GM19395 (cell line): ENCODE measurements at regions not wholly inside any gene's neighbourhood (a gene's known extent, or its start where the extent isn't known, plus 50 kb on each side); places are given as distances from the start of the nearest gene placed in this dataset.
"Not testable (repeated sequence)": the region's sequence is repeated elsewhere in the genome, so short reads cannot be mapped to it uniquely, and the experiment has no call there.

ENCODE experiments used
- ATAC-seq: cut with Tn5 transposase; IDR thresholded peaks from one replicate; pipeline ENCODE4 v1.9.1; 2021; ENCODE audit warnings: mild to moderate bottlenecking, moderate library complexity; ENCODE audit not compliant: unreplicated experiment

DNA sequence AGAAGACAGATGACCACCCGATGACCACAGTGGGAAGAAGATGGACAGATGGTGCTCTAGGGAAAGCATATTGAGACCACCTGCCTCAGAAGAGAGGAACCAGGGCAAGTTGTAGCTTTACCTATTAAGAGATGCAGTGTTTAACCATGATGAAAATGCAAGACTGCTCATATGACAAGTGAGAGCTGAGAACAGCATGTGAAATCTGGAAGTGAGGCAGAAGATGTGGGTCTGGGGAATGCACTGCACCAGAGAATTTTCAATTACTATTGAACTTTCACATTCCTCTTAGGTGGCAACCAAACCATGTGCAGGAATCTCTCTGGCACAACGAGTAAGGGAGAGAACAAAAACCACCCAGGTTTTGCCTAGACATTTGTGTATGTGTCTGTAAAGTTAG is 184.8 kb upstream of the CRIM1 start:
- ATAC-seq = peak; percentile 43

- no peak for ATAC-seq
Observed at GRCh38 chr2:36169843-36170242, 185.7 kb upstream of the CRIM1 start.

GRCh38 chr2:36168115-36168514 is 187.5 kb upstream of the CRIM1 start:
- no peak for ATAC-seq

GRCh38 chr2:36165132-36165531 is 190.4 kb upstream of the CRIM1 start:
- ATAC-seq = peak; percentile 60

GRCh38 chr2:36163520-36164254 is 191.9 kb upstream of the CRIM1 start:
- ATAC-seq = no peak

GRCh38 chr2:36157093-36157492 is 198.5 kb upstream of the CRIM1 start:
- ATAC-seq = not testable (repeated sequence)

- peak; percentile 96 for ATAC-seq
Observed at GRCh38 chr2:36147670-36148390, 207.7 kb upstream of the CRIM1 start.

DNA sequence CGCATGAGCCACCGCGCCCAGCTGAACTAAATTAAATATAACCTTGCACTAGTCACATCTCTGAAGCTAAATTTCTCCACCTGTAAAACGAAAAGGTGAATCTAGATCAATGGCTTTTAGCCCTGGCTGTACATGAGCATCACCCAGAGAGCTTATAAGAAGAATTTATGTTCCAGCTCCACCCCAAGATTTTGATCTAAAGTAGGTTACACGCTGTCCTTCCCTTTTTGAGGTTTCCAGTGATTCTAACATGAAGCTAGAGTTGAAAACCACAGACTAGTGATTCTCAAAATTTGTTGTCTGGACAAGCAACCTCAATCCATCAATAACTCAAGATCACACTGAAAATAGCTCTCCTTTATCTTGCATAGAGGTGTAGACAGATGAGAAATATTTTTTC is 208.8 kb upstream of the CRIM1 start:
- no peak for ATAC-seq

GRCh38 chr2:36140391-36140790 is 215.2 kb upstream of the CRIM1 start:
- ATAC-seq = no peak

DNA sequence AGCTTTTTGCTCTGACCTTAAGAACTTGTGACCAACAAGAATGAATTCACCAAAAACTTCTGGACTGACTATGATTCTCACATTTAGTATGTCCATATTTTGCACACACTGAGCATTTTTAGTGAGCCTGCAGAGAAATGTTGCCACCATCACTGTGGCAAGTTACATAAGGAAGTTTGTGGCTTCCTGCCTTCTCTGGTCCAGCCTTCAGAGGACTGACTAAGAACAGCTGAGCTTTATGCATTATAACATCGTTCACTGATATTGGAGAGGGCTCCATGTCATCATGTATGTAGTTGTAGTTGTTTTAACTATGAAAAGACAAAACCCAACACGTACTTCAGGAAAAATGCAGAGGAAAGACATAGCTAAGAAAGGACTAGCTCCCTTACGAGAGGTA is 218.0 kb upstream of the CRIM1 start:
- ATAC-seq = no peak

DNA sequence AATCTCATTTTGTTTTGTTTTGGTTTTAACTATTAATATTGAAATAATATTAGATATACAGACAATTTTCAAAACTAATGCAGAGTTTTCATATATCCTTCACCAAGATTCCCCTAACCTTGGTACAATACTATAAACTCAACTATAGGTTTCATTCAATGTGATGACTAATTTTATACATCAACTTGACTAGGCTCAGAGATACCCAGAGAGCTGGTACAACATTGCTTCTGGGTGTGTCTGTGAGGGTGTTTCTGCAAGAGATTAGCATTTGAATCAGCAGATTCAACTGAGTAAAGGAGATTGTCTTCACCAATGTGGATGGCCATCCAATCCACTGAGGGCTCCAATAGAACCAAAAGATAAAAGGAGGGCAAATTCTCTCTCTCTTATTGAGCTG is 221.3 kb upstream of the CRIM1 start:
- ATAC-seq = no peak

DNA sequence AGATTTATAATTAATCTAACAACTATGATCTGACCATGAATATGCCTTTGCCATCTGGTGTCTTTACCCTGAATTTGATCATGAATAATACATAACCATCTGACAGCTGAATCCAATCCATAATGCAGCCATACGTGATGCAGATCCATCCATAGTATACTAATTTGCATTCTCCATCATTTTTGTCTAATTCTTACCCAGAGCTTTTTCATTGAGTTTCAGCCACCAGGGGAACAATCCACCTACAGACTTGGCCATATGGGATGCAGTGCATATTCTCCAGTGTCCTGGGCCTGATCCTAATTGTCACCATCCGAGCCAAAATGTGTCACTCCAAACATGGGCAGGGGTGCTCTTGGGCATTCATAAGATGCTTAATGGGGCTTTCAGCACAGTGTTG is 227.2 kb upstream of the CRIM1 start:
- ATAC-seq = no peak

DNA sequence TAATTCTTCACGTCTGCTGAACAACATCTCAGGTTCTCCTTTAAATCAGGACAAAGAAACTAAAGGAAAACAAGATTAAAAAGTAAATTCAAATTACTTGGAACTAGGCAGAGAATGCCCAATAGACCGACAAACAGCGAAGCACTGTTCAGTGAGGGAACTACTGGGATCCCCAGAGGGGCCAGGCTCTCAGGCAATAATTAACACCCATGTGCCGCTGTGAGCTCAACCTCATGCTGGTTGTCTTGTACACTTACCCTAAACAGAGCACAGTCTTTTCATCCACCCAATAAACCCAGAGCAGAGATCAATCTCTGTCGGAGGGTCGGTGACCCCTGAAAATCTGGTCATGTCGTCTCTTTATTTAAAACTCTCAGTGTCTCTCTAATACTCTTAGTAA is 229.9 kb upstream of the CRIM1 start:
- no peak for ATAC-seq

DNA sequence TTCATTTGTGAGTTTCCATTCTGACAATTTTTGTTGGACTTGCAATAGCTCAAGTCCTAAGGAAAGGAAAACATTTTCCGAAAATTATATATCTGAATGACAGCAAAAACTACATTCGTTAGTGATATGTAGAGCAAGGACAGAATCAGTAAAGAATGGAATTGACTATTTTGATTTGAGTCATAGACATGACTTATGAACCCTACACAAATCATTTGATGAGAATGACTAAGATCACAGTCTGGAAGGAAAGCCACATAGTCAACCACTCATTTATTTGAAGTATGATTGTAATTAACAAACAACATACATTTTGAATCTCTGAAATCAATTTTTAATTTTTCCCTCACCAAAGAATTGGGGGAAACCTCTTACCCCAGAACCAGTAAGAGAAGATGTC is 231.6 kb upstream of the CRIM1 start:
- no peak for ATAC-seq

DNA sequence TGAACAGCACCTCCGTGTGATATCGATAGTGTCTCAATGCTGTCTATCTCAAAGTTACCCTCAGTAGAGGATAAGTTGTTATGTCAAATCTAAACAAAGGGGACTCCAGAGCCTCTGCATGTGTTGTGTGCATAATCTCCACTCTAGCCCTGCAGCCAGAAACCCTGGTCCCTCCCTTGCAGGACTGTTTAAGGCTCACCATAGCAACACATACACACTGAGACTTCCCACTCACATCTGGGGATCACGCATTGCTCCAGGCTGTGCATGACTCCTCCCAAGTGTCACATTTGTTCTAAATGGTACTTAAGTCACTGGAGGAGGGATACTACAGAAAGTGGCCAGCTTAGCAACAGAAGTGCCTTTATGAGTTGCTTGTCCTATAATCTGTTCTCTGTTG is 258.6 kb upstream of the CRIM1 start:
- no peak for ATAC-seq

- ATAC-seq = not testable (repeated sequence)
Observed at GRCh38 chr2:36091844-36092741, 263.5 kb upstream of the CRIM1 start.

GRCh38 chr2:36088716-36089328 is 266.8 kb upstream of the CRIM1 start:
- ATAC-seq = no peak

GRCh38 chr2:36087344-36087743 is 268.2 kb upstream of the CRIM1 start:
- ATAC-seq = no peak

DNA sequence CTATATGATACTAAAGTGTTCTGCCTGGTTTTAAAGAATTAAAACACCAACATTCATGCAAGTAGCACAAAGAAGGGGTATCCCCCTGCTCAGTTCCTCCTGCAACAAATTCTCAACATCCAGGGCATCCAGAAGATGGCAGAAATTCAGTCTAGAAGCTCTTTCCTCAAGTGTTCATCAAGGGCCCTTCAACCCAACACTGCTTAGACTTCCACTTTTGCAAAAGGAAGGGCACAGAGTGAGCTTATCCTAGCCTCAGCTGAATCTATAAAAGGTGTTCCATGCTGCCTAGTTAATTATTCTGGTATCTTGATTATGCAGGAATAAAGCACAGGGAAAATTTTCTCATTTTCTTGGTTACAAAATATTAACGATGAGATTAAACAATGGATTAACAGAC is 275.8 kb upstream of the CRIM1 start:
- ATAC-seq = no peak

DNA sequence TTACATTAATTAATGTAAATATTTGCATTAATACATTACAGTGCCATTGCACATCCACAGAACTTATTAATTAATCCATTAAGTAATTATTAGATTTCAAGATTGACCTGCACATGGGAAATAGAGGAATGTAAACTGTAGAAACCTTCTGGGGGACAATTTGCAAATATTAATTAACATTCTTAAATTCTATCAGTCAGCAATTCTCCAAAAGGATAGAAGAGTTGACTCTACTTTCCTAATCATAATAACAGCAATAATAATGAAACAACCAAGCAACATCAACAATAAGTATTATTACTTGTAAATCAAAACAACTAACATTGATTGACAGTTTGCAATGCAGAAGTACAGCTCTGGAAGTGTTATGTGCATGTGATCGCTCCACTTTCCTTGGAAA is 281.6 kb upstream of the CRIM1 start:
- ATAC-seq = no peak

- no peak for ATAC-seq
Observed at GRCh38 chr2:36071698-36072097, 283.9 kb upstream of the CRIM1 start.
